HPDE6-E6E7 (cell line): ENCODE measurements at regions not wholly inside any gene's neighbourhood (a gene's known extent, or its start where the extent isn't known, plus 50 kb on each side); places are given as distances from the start of the nearest gene placed in this dataset.
"Not testable (repeated sequence)": the region's sequence is repeated elsewhere in the genome, so short reads cannot be mapped to it uniquely, and the experiment has no call there.

Experiments
- DNase-seq: peaks from one replicate; pipeline ENCODE4 v3.0.0; 2011; ENCODE audit warnings: missing footprints; ENCODE audit errors: extremely low spot score

DNA sequence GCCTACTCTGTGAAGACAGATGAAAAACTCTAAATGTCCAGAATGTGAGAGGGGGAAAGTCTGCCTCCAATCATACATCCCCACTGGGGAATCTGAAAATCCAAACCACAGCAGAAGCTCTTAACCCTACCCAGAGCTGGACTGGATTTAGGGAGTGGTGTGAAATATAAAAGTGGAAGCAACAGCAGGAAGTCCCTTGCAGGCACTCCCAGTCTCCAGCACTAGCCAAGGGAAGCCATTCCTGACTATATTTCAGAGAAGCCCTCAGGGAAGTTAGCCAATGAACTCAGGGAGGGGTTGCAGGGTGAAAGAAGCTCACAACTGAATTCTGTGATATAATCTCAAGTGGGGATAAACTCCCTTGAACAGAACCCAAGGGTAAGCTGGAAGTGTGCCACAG is 51.5 kb downstream of the CRPPA start:
- no peak for DNase-seq

DNA sequence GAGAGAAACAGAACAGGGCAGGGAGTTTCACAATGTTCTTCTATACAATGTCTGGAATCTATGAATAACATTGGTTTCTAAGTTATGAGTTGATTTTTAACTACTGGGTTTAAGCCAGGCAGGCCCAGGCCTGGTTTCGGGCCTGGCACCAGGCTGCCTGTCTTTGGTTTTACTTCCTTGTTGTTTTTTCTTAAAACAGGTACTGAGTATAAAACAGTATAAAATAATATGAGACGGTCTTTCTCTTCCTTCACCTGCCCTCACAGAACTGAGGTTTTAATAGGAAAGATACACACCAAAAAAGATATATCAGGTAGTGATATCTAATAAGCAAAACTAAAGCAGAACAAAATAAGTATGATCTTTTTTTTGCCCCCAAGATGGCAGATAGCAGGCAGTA is 52.0 kb downstream of the CRPPA start:
- not testable (repeated sequence) for DNase-seq

DNA sequence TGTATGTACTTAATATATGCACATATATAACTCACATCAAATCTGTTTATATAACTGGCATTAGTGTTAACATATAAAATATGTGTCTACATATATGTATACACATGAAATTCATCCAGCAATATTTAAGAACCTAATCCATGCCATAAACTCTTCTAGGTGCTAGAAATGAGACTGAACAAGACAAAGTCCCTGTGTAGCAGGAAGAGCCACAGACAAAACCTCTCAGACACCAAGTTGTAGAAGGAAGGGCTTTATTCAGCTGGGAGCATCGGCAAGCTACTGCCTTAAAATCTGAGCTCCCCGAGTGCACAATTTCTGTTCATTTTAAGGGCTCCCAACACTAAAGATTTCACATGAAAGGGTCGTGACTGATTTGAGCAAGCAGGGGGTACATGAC is 52.5 kb downstream of the CRPPA start:
- DNase-seq: no peak

DNA sequence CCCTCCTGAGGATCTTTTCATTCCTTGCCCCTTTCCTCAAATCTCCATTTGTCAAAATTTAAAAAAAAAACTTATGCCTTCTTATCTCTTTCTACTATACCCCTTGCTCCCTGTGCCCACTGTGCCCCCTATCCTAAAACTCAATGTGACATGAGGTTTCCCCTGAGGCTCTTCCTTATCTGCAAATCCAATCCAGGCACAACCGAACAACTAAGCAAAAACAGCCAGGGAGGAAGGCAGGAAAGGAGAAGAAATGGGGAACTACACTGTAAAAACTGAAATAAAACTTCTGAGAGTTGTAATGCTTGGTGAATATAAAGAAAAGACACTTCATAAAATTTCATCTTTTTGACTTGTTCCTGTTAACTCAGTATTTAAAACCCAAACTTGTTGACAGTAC is 54.2 kb downstream of the CRPPA start:
- DNase-seq: no peak

DNA sequence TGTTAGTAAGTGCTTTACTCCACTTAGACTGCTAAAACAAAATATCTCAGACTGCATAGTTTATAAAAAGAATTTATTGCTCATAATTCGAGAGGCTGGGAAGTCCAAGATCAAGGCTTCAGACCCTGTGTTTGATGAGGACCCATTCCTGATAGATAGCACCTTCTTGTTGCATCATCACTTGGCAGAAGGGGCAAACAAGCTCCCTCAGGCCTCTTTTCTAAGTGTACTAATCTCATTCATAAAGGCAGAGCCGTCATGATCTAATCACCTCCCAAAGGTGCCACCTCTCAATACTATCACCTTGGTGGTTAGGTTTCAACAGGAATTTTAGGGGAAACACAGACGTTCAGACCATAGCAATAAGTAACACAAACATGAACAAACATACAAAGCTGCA is 55.4 kb downstream of the CRPPA start:
- DNase-seq: no peak

DNA sequence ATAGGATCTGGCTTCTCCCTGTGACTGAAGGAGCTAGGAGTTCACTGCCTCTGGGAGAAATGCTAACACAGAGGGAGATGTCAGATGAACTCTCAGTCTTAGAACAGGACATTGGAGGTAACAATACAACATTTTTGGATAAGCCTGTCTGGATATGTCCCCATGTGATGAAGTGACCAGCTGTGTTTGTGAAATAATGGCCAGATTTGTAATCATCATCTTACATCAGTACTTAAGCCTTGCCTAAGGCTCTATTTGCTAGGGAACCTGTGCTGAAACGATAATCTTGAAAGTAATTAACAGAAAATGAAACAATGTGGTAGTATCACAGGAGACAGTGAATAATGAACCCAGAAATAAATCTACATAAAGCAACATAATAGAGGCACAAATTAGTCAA is 56.2 kb downstream of the CRPPA start:
- no peak for DNase-seq

DNA sequence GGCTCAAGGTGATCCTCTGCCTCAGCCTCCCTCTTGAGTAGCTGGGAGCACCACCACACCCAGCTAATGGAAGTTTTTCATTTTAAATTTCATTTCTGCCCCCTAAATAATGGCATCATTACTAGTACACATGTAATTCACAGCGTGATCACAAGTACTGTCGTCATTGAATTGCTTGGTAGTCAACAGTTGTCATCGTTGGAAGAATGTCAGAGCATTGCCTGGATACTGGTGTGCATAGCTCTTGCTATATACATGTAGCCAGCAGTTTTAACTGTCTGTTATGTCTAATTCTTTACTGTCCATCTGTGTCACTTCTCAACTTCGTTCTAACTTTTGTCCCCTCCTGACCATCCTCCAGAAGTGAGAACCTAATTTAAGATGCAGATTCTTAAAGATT is 62.1 kb downstream of the CRPPA start:
- no peak for DNase-seq

DNA sequence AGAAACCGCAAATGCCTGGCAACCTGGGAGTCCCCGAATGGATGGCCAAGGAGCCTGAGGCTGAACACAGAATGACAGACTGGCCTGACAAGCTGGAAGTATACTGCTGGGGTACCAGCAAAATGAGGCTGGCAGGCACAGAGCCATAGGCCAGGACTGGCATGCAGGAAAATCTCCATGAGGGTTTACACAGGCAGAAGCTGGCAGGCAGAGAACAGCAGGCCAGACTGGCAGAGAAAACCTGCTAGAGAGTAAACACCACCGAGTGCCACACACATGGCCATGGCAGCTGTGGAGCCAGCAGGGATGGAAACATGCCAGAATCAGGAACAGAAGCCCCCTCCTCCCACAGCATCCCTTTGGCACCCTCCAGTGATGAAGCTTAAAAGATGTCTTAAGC is 63.4 kb downstream of the CRPPA start:
- no peak for DNase-seq

DNA sequence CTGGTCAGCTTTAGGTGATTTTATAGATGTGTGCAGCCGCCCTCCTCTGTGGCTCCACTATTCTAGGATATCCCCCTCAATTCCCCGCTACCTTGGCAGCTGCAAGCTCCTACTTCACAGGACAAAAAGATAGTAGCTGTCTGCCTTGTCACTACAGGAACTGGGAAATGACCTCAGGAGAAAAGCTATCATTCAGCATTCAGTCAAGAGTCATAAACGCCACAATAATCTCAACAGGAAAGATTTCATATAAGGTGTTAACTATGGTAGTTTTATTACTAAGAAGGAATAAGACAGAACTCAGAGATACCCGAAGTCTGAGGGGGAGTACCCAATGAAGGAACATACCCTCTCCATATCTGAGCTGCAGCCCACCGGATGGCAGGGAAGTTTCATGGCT is 63.9 kb downstream of the CRPPA start:
- no peak for DNase-seq

DNA sequence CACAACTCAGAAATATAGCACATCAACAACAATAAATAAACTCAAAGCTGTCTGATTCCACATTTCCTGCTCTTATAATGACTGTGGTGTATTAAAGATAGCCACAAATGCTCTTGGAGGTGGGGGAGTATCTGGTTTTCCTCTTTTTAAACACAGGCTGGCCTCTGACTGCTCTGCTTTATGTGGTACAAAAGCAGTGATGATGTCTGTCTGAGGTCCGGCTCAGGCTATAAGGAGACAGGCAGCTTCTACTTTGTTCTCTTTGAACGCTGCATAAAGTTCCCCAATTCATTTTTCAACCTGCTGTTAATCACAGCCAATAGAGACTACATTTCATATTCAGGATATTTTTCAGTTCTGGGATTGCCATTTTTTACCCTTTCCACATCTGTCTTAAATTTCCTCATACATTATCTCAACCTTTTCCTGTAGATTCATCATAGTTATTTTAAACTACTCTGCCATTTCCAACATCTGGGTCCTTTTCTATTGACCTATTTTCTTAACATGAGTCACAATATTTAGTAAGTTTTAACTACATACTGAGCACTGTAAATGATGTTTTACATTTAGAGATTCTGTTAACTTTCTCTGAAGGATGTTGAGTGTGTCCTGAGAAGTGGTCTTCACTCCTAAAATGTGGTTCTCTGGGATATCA is 64.9 kb downstream of the CRPPA start:
- DNase-seq: no peak

DNA sequence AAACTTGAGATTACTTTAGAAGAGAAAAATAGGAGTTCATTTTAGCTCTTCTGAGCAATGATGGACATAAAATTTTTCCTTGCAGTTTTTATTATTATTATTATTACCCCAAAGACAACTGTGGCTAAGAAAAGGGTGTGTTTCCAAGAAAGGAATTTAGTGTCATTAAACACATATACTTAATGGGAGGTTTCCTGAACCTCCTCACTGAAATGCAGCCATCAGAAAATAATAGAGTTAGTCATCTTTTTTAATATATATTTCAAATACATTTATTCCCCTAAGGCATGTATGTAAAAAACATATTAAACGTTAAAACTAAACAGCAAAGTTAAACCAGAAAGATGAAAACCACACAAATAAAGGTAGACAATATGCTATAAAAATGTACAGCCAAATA is 66.8 kb downstream of the CRPPA start:
- DNase-seq: no peak

DNA sequence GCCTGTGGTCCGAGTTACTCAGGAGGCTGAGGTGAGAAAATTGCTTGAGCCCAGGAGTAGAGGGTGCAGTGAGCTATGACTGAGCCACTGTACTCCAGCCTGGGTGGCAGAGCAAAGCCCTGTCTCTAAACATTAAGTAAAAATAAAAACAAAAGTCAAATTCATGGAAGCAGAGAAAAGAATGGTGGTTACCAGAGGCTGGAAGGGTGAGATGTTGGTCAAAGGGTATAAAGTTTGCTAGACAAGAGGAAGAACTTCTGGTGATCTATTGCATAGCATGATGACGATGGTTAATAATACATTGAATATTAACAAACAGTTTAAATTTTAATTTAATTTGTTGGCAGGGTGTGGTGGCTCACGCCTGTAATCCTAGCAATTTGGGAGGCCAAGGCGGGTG is 68.1 kb downstream of the CRPPA start:
- DNase-seq: no peak

DNA sequence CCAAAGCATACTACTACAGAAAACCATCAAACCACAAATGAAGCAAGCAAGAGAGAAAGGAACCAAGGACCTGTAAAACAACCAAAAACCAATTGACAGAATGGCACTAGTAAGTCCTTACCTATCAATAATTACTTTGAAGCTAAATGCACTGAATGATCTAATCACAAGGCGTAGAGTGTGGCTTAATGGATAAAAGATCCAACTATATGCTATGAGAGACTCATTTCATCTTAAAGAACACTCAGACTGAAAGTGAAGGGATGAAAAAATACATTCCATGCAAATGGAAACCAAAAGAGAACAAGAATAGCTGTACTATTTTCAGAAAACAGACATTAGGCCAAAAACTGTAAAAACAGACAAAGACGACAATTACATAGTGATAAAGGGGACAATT is 70.7 kb downstream of the CRPPA start:
- no peak for DNase-seq

DNA sequence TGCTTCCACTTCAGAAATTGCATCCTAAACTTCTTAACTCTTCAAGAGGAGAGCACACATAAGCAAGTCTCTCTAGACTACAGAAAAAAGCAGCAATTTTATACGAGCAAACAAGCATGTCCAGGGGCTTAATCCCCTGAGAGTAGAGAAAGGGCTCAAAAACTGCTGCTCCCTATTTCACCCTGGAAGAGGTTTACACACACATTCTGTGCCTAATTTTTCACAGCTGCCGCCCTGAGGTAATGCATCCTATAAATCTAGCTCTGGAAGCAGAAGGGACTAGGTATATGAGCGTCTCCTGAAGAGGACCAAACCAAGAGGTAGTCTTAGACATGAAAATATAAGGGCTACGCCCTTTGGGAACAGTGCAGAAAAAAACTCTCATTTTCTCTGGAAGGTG is 73.1 kb downstream of the CRPPA start:
- DNase-seq: no peak

DNA sequence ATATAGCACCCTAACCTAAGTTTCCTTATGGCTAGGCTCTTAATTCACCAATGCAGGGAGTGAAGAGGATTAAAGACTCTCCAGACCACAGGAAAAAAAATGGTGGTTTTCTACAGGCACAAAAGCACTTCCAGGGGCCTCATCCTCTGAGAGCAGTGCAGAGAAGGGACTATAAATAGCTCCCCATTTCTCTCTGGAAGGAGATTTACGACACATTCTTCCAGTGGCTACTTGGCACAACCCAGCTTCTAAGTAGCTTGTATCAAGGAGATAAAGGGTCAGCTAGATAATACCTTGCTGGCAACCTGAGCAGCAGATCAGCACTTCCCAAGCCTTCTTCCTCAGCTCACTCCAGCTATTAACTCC is 73.5 kb downstream of the CRPPA start:
- no peak for DNase-seq

DNA sequence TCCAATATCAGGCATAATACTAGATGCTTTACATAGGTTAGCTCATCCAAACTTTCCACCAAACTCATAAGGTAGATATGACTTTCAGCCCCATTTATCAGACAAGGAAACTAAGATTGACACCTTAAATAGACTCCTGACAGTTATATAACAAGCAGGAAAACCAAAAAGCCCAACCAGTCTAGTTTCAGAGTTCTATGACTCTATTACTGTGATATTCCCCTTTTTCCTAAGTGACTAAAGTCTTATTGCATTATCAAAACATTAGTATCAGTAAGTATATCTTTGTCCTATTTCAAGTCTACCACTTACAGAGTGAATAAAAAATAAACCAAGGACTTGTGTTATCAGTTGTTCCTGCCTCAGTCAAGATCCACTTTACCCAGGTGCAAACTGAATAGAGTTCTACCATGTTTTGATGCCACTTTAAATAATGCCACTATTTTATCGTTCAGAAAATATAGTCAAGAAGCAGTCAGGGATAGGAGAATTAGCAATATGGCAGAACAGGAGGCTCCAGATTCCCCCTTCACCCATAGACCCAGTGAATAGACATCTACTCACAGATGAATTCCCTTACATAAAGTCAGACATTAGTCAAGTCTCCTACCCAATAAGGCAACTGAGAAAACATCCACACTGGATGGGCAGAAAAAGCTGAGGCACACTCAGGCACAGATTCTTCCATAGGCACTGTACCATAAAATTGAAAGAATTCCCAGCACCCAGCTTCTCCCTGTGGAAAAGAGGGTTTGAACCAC is 74.1 kb downstream of the CRPPA start:
- DNase-seq: no peak

DNA sequence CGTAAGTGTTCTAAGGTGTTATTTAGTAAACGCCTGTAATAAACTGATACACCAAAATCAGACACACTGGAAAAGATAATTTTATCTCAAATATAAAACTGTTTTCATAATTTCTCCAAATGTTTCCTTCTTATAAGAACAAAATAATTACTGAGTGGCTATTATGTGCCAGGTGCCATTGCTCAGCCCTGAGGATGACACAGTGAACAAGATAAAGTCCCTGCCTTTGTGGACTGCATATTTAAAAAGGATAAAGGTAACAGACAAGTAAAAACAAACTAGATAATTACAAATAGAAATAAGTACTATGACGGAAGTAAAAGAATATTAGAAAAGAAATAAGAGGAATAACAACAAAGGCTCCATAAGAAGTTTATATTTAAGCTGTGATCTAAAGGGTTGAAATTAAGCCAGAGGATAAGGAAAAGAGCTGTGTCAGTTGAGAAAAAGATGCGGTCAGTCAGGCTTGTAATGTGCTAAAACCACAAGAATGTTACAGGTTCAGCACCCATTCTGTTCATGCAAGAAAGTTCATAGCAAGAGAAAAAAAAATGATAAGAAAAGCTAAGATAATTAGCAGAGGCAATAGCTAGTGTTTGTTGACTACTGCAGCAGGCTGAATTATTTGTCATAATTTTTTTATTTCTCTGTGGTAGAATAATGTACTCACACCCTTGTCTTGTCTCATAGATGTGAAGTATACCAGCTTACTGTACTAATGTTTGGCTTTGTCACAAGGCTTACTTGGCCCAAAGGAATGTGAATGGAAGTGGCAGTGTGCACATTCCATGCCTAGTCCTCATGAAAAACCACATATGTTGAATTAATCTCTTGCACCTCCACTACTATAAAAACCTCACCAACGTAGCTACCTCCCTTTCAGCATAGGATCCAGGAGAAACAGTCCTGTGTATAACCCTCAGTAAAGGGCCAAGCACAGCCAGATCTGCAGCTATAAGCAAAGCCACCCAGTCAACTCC is 75.1 kb downstream of the CRPPA start:
- peak; percentile 5 for DNase-seq

DNA sequence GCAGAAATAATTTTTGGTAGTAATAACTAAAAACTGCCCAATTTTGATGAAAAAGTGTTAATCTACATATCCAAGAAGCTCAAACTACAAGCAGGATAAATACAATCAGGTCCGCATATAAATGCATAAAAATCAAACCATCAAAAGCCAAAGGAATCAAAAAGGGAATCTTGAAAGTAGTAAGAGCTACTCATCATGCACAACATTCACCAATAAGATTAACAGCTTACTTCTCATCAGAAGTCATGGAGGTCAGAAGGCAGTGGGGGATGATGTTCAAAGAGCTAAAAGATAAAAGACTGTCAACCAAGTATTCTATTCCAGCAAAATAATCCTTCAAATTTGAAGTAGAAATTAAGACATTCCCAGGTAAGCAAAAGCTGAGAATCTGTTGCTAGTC is 76.4 kb downstream of the CRPPA start:
- no peak for DNase-seq

DNA sequence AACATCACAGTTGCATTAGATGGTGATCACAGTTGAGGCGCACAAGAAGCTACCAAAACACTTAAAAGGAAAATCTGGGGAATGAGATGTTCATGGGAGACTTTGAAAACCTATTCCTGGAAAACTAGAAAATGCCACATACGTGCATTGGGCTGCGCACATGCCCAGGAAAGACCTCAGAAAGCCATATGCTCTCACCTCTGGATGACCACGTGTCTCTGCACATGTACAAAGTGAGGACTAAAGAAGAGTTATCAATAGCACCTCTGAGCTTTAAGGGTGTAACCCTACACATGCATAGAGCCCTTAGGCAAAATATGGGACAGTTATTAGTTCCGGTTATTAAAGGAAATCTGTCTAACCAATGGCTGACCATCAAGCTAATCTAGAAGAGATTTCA is 77.7 kb downstream of the CRPPA start:
- DNase-seq: no peak

DNA sequence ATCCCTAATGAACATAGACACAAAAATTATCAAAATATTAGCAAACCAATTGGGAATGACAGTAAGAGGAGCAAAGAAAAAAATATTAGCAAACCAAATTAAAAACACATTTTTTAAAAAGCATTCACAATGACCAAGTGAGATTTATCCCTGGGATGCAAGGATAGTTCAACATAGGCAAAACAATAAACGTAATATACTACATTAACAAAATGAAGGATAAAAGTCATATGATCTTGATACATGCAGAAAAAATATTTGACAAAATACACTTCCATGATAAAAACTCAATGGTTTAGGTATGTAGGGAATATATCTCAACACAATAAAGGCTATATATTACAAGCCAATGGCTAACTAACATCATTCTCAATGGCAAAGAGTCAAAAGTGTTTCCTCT is 83.3 kb downstream of the CRPPA start:
- DNase-seq: no peak

DNA sequence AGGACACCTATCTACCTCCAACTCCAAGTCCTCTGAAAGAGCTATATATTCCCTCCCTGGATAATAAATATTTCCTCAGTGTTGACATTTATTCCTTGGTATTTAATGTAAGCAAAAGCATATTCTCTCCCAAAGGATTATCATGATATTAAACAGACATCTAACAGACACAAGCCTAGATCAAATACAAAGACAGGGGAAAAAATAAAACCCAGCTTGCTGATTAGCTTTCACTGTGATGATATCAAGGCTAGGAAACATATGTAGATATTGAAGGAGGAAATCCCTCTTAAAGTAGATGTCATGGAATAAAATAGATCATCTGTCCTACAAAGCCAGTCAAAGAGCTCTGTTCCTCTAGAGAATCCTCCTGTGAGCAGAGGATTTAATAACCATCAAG is 95.2 kb downstream of the CRPPA start:
- DNase-seq: no peak

DNA sequence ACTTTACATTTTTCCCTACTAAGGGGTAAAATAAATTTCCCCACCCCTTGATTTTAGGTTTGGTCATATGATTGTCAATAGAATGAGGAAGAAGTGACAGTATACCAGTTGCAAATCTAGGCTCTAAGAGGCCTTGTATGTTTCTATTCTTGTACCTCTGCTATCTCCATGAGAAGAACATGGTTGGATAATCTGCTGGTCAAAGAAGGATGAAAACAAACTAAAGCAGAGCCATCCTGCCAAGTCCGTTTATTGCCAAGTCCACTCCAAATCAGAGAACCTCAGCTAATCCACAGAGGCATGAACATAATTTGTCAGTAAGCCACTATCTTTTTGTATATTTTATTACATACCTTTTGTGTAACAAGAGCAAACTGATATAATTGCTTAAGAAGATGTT is 98.0 kb downstream of the CRPPA start:
- no peak for DNase-seq
